ENCODE measurements at regions not wholly inside any gene's neighbourhood (a gene's known extent, or its start where the extent isn't known, plus 50 kb on each side); places are given as distances from the start of the nearest gene placed in this dataset.
A peak's percentile ranks its signal among the peaks of the same experiment; 100 is the strongest.

DNA sequence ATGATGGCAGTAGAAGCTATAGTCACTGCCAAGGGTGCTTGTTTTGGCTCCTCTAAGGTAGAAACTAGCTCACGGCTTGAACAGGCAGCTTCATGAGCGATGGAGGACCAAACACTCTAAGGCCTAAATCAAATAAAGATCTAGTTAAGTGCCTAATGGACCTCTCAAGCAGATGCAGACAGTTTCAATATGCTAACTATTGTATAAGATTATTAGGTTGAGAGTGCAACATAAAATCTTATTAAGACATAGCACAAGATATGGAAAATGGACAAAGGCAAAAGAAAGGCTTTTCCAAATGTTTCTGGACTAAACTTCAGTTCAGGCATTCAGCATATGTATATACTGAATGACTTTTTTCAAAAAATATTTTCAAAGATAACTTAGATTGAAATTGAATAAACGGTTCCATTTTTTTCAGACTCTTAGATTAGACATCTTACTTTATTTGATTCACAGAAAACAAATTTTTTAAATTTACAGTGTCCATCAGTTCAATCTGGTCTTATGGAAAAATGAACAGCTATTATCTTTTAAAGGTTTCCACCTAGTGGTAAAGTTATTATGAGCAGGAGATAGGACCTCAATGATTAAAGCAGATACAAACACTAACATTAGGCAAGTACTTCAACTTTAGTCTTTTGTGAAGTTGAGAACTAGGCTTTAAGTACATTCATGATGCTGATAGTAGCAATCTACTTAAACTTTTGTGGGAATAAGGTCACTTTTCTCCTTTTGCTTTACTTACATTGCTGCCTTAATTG, 1167.7 kb downstream of the MAT2B start:
- TF ChIP-seq, protein P1, sequence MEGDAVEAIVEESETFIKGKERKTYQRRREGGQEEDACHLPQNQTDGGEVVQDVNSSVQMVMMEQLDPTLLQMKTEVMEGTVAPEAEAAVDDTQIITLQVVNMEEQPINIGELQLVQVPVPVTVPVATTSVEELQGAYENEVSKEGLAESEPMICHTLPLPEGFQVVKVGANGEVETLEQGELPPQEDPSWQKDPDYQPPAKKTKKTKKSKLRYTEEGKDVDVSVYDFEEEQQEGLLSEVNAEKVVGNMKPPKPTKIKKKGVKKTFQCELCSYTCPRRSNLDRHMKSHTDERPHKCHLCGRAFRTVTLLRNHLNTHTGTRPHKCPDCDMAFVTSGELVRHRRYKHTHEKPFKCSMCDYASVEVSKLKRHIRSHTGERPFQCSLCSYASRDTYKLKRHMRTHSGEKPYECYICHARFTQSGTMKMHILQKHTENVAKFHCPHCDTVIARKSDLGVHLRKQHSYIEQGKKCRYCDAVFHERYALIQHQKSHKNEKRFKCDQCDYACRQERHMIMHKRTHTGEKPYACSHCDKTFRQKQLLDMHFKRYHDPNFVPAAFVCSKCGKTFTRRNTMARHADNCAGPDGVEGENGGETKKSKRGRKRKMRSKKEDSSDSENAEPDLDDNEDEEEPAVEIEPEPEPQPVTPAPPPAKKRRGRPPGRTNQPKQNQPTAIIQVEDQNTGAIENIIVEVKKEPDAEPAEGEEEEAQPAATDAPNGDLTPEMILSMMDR (conservative IDR thresholded peaks at IDR 0.05; ENCODE audit: low read length), result peak; percentile 65
- no peak for TF ChIP-seq EZH2phosphoT487 (IDR thresholded peaks at IDR 0.05; ENCODE audit: borderline replicate concordance, low read depth, low read length)
